GM12878 (cell line): ENCODE measurements at regions not wholly inside any gene's neighbourhood (a gene's known extent, or its start where the extent isn't known, plus 50 kb on each side); places are given as distances from the start of the nearest gene placed in this dataset.

Experiments used
- ATAC-seq: fragments of 200-7000 bp; cut with Tn5 transposase; 3 replicates; pipeline ENCODE4 v1.9.1; 2020; ENCODE audit warnings: mild to moderate bottlenecking, moderate library complexity
- BruUV-seq: library from RNA; stranded (reverse); fragments of 400-500 nt; replicated peaks from 2 replicates; lab custom pipeline; 2021; lab: Mats Ljungman, UMichigan
- CTCF ChIA-PET: fragments of 300-600 bp; sonication (Branson Sonifier 250); formaldehyde crosslinking; extraction: SDS; loops from one replicate; lab custom pipeline; 2021; ENCODE audit warnings: inconsistent platforms; lab: Yijun Ruan, JAX
- POLR2A ChIA-PET: fragments of 350-600 bp; formaldehyde crosslinking; extraction: SDS; loops from one replicate; lab custom pipeline; 2021; ENCODE audit warnings: inconsistent platforms; lab: Charles Lee
- RAD21 ChIA-PET: fragments of 300-600 bp; sonication (Branson Sonifier 250); formaldehyde crosslinking; loops from one replicate; lab custom pipeline; 2023; ENCODE audit warnings: antibody characterized with exemption; ENCODE audit not compliant: unreplicated experiment; lab: Charles Lee
- SMC1A ChIA-PET: fragments of 300-600 bp; sonication (Branson Sonifier 250); formaldehyde crosslinking; loops from one replicate; lab custom pipeline; 2023; ENCODE audit not compliant: unreplicated experiment, uncharacterized antibody; lab: Charles Lee
- DNase-seq: peaks from one replicate; pipeline ENCODE4 v3.0.0-alpha.2; 2011; ENCODE audit warnings: low read depth, low spot score
- FAIRE-seq: peaks from 3 replicates; lab custom pipeline; 2011; peaks lifted over from hg19 to GRCh38; lab: Jason Lieb, UNC
- H2AFZ ChIP-seq: 2 replicates; pipeline ENCODE4 v1.6.0; 2011; ENCODE audit warnings: low read depth, low read length, control low read depth; ENCODE audit not compliant: control insufficient read depth
- H3K27ac ChIP-seq: 2 replicates; pipeline ENCODE4 v1.5.1; 2011; ENCODE audit warnings: control low read depth; ENCODE audit not compliant: control insufficient read depth, insufficient read depth
- H3K27me3 ChIP-seq, 2 experiments: replicated peaks in 1 of 2; 2 replicates each; pipeline versions ENCODE4 v1.6.0 to v1.6.1; 2011; ENCODE audit warnings: low read length in 1 of 2; ENCODE audit not compliant: control insufficient read depth in 2 of 2, insufficient read depth in 2 of 2
- H3K36me3 ChIP-seq, 2 experiments: 2 replicates each; pipeline ENCODE4 v1.5.1; 2011; ENCODE audit warnings: low read length in 1 of 2; ENCODE audit not compliant: control insufficient read depth in 2 of 2, insufficient read depth in 2 of 2
- H3K4me1 ChIP-seq: 2 replicates; pipeline ENCODE4 v1.6.1; 2011; ENCODE audit warnings: mild to moderate bottlenecking, low read length, moderate library complexity, mixed read lengths; ENCODE audit not compliant: control insufficient read depth, insufficient read depth
- H3K4me2 ChIP-seq: 2 replicates; pipeline ENCODE4 v1.6.0; 2011; ENCODE audit warnings: control low read depth; ENCODE audit not compliant: control insufficient read depth, insufficient read depth
- H3K4me3 ChIP-seq: fragments of 200-600 bp; sonication (generic); 2 replicates; pipeline ENCODE4 v1.5.1; 2016
- H3K79me2 ChIP-seq: 2 replicates; pipeline ENCODE4 v1.6.0; 2011; ENCODE audit warnings: low read length; ENCODE audit not compliant: control insufficient read depth, insufficient read depth
- H3K9ac ChIP-seq: 2 replicates; pipeline ENCODE4 v1.8.0; 2011; ENCODE audit warnings: low read length, control low read depth, mixed read lengths; ENCODE audit not compliant: control insufficient read depth, insufficient read depth
- H3K9me3 ChIP-seq: replicated peaks from 3 replicates; pipeline ENCODE4 v1.5.1; 2011; ENCODE audit warnings: mild to moderate bottlenecking, low read length; ENCODE audit not compliant: control insufficient read depth, insufficient read depth
- H4K20me1 ChIP-seq: 2 replicates; pipeline ENCODE4 v1.6.0; 2011; ENCODE audit not compliant: control insufficient read depth, insufficient read depth
- ATF7 ChIP-seq: fragments of 450-650 bp; IDR thresholded peaks from 2 replicates; pipeline ENCODE4 v1.6.1; 2016; ENCODE audit warnings: low read depth, mild to moderate bottlenecking
- CTCF ChIP-seq, 3 experiments: IDR thresholded peaks in 2 of 3; conservative IDR thresholded peaks in 1 of 3; 2 replicates each; pipeline ENCODE4 v1.5.1; 2011; ENCODE audit warnings: low read depth in 3 of 3, low read length in 3 of 3, mild to moderate bottlenecking in 3 of 3, control low read depth in 2 of 3, moderate library complexity in 2 of 3, inconsistent platforms in 1 of 3, mixed read lengths in 1 of 3; ENCODE audit not compliant: control insufficient read depth in 2 of 3, insufficient read depth in 1 of 3; ENCODE audit errors: extremely low read depth in 1 of 3
- E2F4 ChIP-seq: IDR thresholded peaks from 2 replicates; pipeline ENCODE4 v1.6.1; 2012; ENCODE audit warnings: low read depth, low read length, improper control_type of control experiment
- E4F1 ChIP-seq: fragments of 450-650 bp; IDR thresholded peaks from 2 replicates; pipeline ENCODE4 v1.6.1; 2018; ENCODE audit warnings: borderline replicate concordance, mild to moderate bottlenecking; ENCODE audit not compliant: partially characterized antibody
- NFYA ChIP-seq: IDR thresholded peaks from 2 replicates; pipeline ENCODE4 v1.6.1; 2011; ENCODE audit warnings: low read depth, mild to moderate bottlenecking, low read length, improper control_type of control experiment, borderline replicate concordance
- SP1 ChIP-seq: IDR thresholded peaks from one replicate; pipeline ENCODE4 v1.6.1; 2011; ENCODE audit warnings: low read depth, low read length
- TAF1 ChIP-seq: IDR thresholded peaks from 2 replicates; pipeline ENCODE4 v1.6.1; 2011; ENCODE audit warnings: mild to moderate bottlenecking, low read depth, low read length, borderline replicate concordance
- TCF12 ChIP-seq: IDR thresholded peaks from 2 replicates; pipeline ENCODE4 v1.6.1; 2011; ENCODE audit warnings: low read depth, mild to moderate bottlenecking, low read length
- ZNF207 ChIP-seq: fragments of 450-650 bp; IDR thresholded peaks from 2 replicates; pipeline ENCODE4 v1.6.1; 2014; ENCODE audit warnings: antibody characterized with exemption, mild to moderate bottlenecking, borderline replicate concordance
- ZNF622 ChIP-seq: fragments of 450-650 bp; IDR thresholded peaks from 2 replicates; pipeline ENCODE4 v1.6.1; 2017; ENCODE audit warnings: mild to moderate bottlenecking, inconsistent platforms
- in situ Hi-C: fragments of 300-500 bp; cut with MboI; formaldehyde crosslinking; loops from 9 replicates; pipeline ENCODE4 v1.14.3; 2018; ENCODE audit warnings: mixed read lengths
- intact Hi-C: fragments of 100-400 bp; cut with micrococcal nuclease; formaldehyde crosslinking; loops from one replicate; pipeline ENCODE4 v1.14.2; 2022; ENCODE audit not compliant: unreplicated experiment

GRCh38 chr7:9106747-9107146, 673.3 kb downstream of the NXPH1 start (continued):
- TF ChIP-seq E4F1, result no peak
- TF ChIP-seq CTCF (IDR thresholded peaks at IDR 0.05 in 2 of 3, conservative IDR thresholded peaks at IDR 0.05 in 1 of 3; ENCODE audit: control insufficient read depth in 2 of 3, extremely low read depth in 1 of 3, insufficient read depth in 1 of 3, low read depth in 3 of 3, low read length in 3 of 3), result no peak
- no peak for TF ChIP-seq SP1
- TF ChIP-seq E2F4, result no peak
- no peak for TF ChIP-seq NFYA
- TF ChIP-seq ZNF207, result no peak
- no peak for TF ChIP-seq ZNF622
- TF ChIP-seq, all 136 proteins: peak for 0

- ATAC-seq (no peak), DNase-seq (no peak), FAIRE-seq (no peak)
- Histone ChIP-seq H3K9me3 (no peaks in the 10 kb centered on the region), H3K79me2 (no peaks in the 10 kb centered on the region), H3K4me3 (no peak overlapping the region), H4K20me1 (no peaks in the 10 kb centered on the region), H3K36me3 (no peaks in the 10 kb centered on the region), H3K4me2 (no peak overlapping the region), H3K9ac (no peak overlapping the region), H3K27ac (no peak overlapping the region), H3K27me3 (no peaks in the 10 kb centered on the region), H3K4me1 (no peaks in the 10 kb centered on the region), H2AFZ (no peak overlapping the region)
- TF ChIP-seq TAF1, result no peak
- TF ChIP-seq TCF12, result no peak
- TF ChIP-seq ATF7, result no peak
- POLR2A ChIA-PET, result no interaction called here
- CTCF ChIA-PET, result interaction anchor here (1.3 kb wide), 1 partner anchor 16 kb away, joined by 5 read pairs; no protein-coding TSS in a partner anchor
- intact Hi-C loops (no loop called here), in situ Hi-C loops (no loop called here)
- SMC1A ChIA-PET, result no interaction called here
- RAD21 ChIA-PET, result no interaction called here
- BruUV-seq, result no TSS peak
Measured at GRCh38 chr7:9120331-9120730, 686.9 kb downstream of the NXPH1 start.
